ENCODE measurements at regions not wholly inside any gene's neighbourhood (a gene's known extent, or its start where the extent isn't known, plus 50 kb on each side); places are given as distances from the start of the nearest gene placed in this dataset.

DNA sequence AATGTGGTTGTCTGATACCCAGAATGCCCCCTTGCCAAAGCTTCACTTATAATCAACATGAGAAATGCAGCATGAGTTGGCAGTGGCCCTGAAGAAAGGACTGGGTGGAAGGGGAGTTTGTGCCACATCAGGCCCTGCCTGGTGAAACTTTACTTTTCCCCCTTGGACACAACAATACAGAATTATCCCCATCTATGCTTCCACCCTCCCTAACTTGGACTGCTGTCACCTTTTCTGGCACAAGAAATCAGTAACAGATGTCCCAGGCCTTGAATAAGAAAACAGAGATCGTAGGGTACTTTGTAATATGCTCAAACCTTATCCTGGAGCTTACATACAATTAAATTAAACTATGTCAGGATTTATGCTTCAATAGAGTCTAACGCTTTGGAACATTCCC lies 128.9 kb upstream of the SATB2 start (continued):
- TF ChIP-seq, protein P1, sequence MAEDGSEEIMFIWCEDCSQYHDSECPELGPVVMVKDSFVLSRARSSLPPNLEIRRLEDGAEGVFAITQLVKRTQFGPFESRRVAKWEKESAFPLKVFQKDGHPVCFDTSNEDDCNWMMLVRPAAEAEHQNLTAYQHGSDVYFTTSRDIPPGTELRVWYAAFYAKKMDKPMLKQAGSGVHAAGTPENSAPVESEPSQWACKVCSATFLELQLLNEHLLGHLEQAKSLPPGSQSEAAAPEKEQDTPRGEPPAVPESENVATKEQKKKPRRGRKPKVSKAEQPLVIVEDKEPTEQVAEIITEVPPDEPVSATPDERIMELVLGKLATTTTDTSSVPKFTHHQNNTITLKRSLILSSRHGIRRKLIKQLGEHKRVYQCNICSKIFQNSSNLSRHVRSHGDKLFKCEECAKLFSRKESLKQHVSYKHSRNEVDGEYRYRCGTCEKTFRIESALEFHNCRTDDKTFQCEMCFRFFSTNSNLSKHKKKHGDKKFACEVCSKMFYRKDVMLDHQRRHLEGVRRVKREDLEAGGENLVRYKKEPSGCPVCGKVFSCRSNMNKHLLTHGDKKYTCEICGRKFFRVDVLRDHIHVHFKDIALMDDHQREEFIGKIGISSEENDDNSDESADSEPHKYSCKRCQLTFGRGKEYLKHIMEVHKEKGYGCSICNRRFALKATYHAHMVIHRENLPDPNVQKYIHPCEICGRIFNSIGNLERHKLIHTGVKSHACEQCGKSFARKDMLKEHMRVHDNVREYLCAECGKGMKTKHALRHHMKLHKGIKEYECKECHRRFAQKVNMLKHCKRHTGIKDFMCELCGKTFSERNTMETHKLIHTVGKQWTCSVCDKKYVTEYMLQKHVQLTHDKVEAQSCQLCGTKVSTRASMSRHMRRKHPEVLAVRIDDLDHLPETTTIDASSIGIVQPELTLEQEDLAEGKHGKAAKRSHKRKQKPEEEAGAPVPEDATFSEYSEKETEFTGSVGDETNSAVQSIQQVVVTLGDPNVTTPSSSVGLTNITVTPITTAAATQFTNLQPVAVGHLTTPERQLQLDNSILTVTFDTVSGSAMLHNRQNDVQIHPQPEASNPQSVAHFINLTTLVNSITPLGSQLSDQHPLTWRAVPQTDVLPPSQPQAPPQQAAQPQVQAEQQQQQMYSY (CRISPR knock-in tag; IDR thresholded peaks at IDR 0.05): no peak
- TF ChIP-seq, protein P2, sequence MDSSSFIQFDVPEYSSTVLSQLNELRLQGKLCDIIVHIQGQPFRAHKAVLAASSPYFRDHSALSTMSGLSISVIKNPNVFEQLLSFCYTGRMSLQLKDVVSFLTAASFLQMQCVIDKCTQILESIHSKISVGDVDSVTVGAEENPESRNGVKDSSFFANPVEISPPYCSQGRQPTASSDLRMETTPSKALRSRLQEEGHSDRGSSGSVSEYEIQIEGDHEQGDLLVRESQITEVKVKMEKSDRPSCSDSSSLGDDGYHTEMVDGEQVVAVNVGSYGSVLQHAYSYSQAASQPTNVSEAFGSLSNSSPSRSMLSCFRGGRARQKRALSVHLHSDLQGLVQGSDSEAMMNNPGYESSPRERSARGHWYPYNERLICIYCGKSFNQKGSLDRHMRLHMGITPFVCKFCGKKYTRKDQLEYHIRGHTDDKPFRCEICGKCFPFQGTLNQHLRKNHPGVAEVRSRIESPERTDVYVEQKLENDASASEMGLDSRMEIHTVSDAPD (CRISPR knock-in tag; IDR thresholded peaks at IDR 0.05): no peak
- TF ChIP-seq, protein P3, sequence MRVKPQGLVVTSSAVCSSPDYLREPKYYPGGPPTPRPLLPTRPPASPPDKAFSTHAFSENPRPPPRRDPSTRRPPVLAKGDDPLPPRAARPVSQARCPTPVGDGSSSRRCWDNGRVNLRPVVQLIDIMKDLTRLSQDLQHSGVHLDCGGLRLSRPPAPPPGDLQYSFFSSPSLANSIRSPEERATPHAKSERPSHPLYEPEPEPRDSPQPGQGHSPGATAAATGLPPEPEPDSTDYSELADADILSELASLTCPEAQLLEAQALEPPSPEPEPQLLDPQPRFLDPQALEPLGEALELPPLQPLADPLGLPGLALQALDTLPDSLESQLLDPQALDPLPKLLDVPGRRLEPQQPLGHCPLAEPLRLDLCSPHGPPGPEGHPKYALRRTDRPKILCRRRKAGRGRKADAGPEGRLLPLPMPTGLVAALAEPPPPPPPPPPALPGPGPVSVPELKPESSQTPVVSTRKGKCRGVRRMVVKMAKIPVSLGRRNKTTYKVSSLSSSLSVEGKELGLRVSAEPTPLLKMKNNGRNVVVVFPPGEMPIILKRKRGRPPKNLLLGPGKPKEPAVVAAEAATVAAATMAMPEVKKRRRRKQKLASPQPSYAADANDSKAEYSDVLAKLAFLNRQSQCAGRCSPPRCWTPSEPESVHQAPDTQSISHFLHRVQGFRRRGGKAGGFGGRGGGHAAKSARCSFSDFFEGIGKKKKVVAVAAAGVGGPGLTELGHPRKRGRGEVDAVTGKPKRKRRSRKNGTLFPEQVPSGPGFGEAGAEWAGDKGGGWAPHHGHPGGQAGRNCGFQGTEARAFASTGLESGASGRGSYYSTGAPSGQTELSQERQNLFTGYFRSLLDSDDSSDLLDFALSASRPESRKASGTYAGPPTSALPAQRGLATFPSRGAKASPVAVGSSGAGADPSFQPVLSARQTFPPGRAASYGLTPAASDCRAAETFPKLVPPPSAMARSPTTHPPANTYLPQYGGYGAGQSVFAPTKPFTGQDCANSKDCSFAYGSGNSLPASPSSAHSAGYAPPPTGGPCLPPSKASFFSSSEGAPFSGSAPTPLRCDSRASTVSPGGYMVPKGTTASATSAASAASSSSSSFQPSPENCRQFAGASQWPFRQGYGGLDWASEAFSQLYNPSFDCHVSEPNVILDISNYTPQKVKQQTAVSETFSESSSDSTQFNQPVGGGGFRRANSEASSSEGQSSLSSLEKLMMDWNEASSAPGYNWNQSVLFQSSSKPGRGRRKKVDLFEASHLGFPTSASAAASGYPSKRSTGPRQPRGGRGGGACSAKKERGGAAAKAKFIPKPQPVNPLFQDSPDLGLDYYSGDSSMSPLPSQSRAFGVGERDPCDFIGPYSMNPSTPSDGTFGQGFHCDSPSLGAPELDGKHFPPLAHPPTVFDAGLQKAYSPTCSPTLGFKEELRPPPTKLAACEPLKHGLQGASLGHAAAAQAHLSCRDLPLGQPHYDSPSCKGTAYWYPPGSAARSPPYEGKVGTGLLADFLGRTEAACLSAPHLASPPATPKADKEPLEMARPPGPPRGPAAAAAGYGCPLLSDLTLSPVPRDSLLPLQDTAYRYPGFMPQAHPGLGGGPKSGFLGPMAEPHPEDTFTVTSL (CRISPR knock-in tag; IDR thresholded peaks at IDR 0.05; ENCODE audit: borderline replicate concordance): no peak
- TF ChIP-seq, protein P4, sequence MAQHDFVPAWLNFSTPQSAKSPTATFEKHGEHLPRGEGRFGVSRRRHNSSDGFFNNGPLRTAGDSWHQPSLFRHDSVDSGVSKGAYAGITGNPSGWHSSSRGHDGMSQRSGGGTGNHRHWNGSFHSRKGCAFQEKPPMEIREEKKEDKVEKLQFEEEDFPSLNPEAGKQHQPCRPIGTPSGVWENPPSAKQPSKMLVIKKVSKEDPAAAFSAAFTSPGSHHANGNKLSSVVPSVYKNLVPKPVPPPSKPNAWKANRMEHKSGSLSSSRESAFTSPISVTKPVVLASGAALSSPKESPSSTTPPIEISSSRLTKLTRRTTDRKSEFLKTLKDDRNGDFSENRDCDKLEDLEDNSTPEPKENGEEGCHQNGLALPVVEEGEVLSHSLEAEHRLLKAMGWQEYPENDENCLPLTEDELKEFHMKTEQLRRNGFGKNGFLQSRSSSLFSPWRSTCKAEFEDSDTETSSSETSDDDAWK (CRISPR knock-in tag; IDR thresholded peaks at IDR 0.05): no peak
- TF ChIP-seq ARNT2 (CRISPR knock-in tag; IDR thresholded peaks at IDR 0.05; ENCODE audit: low read depth): no peak
- no peak for TF ChIP-seq ZNF253 (CRISPR knock-in tag; IDR thresholded peaks at IDR 0.05; ENCODE audit: borderline replicate concordance)
- TF ChIP-seq GTF3A (CRISPR knock-in tag; conservative IDR thresholded peaks at IDR 0.05): no peak
